SU-DHL-6 (cell line): ENCODE measurements at regions not wholly inside any gene's neighbourhood (a gene's known extent, or its start where the extent isn't known, plus 50 kb on each side); places are given as distances from the start of the nearest gene placed in this dataset.

Experiments used
- CTCF ChIP-seq: fragments of 200-600 bp; sonication (generic); IDR thresholded peaks from one replicate; pipeline ENCODE4 v1.5.1; 2017; ENCODE audit warnings: antibody characterized with exemption, mild to moderate bottlenecking, low read length, moderate library complexity; ENCODE audit not compliant: insufficient read depth, poor library complexity, severe bottlenecking
- EZH2phosphoT487 ChIP-seq: fragments of 200-600 bp; sonication (generic), shearing (Covaris generic); conservative IDR thresholded peaks from 2 replicates; pipeline ENCODE4 v1.6.1; 2018; ENCODE audit warnings: mild to moderate bottlenecking, antibody characterized with exemption, low read length, moderate library complexity, mixed read lengths

- no peak for TF ChIP-seq CTCF
- no peak for TF ChIP-seq EZH2phosphoT487
These were observed 97.8 kb downstream of the C16orf95 start for GRCh38 chr16:87219287-87219909.
